Glomerular endothelial cell (primary cell): ENCODE measurements at regions not wholly inside any gene's neighbourhood (a gene's known extent, or its start where the extent isn't known, plus 50 kb on each side); places are given as distances from the start of the nearest gene placed in this dataset.

Experiments used
- DNase-seq: peaks from one replicate; pipeline ENCODE4 v3.0.0-alpha.2; 2011; ENCODE audit warnings: low read depth, low spot score; ENCODE audit errors: extremely low read depth

GRCh38 chr3:43783987-43784639 is 93.4 kb downstream of the ABHD5 start:
- no peak for DNase-seq

- DNase-seq = no peak
Measured at GRCh38 chr3:43784640-43785011, 93.9 kb downstream of the ABHD5 start.

- no peak for DNase-seq
Measured at GRCh38 chr3:43785551-43785950, 94.8 kb downstream of the ABHD5 start.

GRCh38 chr3:43786102-43786501 is 95.4 kb downstream of the ABHD5 start:
- no peak for DNase-seq

GRCh38 chr3:43786526-43787305 is 96.0 kb downstream of the ABHD5 start:
- no peak for DNase-seq

GRCh38 chr3:43787330-43787729 is 96.6 kb downstream of the ABHD5 start:
- DNase-seq = no peak

- no peak for DNase-seq
Measured at GRCh38 chr3:43789028-43789427, 98.3 kb downstream of the ABHD5 start.

GRCh38 chr3:43790060-43790459 is 99.3 kb downstream of the ABHD5 start:
- DNase-seq = no peak

- DNase-seq = no peak
Measured at GRCh38 chr3:43790476-43790875, 99.7 kb downstream of the ABHD5 start.

GRCh38 chr3:43791246-43791645 is 100.5 kb downstream of the ABHD5 start:
- DNase-seq = no peak

GRCh38 chr3:43792904-43793303 is 102.2 kb downstream of the ABHD5 start:
- no peak for DNase-seq

- DNase-seq = no peak
Measured at GRCh38 chr3:43793648-43794372, 103.1 kb downstream of the ABHD5 start.

GRCh38 chr3:43794776-43795175 is 104.0 kb downstream of the ABHD5 start:
- no peak for DNase-seq

GRCh38 chr3:43795491-43795890 is 104.8 kb downstream of the ABHD5 start:
- no peak for DNase-seq

- DNase-seq = no peak
Measured at GRCh38 chr3:43796041-43796596, 105.4 kb downstream of the ABHD5 start.

- DNase-seq = no peak
Measured at GRCh38 chr3:43797794-43798193, 107.1 kb downstream of the ABHD5 start.

- DNase-seq = no peak
Measured at GRCh38 chr3:43810797-43811196, 120.1 kb downstream of the ABHD5 start.

- DNase-seq = no peak
Measured at GRCh38 chr3:43814461-43814860, 123.7 kb downstream of the ABHD5 start.

- DNase-seq = no peak
Measured at GRCh38 chr3:43816372-43816771, 125.6 kb downstream of the ABHD5 start.

- no peak for DNase-seq
Measured at GRCh38 chr3:43817064-43817463, 126.3 kb downstream of the ABHD5 start.

- DNase-seq = no peak
Measured at GRCh38 chr3:43817825-43818224, 127.1 kb downstream of the ABHD5 start.

GRCh38 chr3:43818229-43818628 is 127.5 kb downstream of the ABHD5 start:
- no peak for DNase-seq
